IPS-15b (cell line): ENCODE measurements at regions not wholly inside any gene's neighbourhood (a gene's known extent, or its start where the extent isn't known, plus 50 kb on each side); places are given as distances from the start of the nearest gene placed in this dataset.

ENCODE experiments used
- H3K27me3 ChIP-seq: one replicate; pipeline ENCODE4 v1.6.1; 2013; ENCODE audit warnings: low read length; ENCODE audit not compliant: control insufficient read depth, insufficient read depth
- H3K36me3 ChIP-seq: one replicate; pipeline ENCODE4 v1.6.1; 2013; ENCODE audit warnings: low read length; ENCODE audit not compliant: control insufficient read depth, insufficient read depth
- H3K4me1 ChIP-seq: one replicate; pipeline ENCODE4 v1.6.1; 2013; ENCODE audit warnings: mild to moderate bottlenecking, low read length; ENCODE audit not compliant: control insufficient read depth, insufficient read depth
- H3K4me3 ChIP-seq: one replicate; pipeline ENCODE4 v1.5.1; 2013; ENCODE audit warnings: low read depth, low read length
- H3K9ac ChIP-seq: one replicate; pipeline ENCODE4 v1.6.1; 2013; ENCODE audit warnings: low read depth, mild to moderate bottlenecking, low read length
- H3K9me3 ChIP-seq: one replicate; pipeline ENCODE4 v1.6.1; 2013; ENCODE audit warnings: mild to moderate bottlenecking, low read length; ENCODE audit not compliant: control insufficient read depth, insufficient read depth

GRCh38 chr18:78857314-78858150 lies 122.1 kb upstream of the SALL3 start:
- H3K4me3 ChIP-seq: no peak overlapping the region
- H3K36me3 ChIP-seq: no peaks in the 10 kb centered on the region
- no peaks in the 10 kb centered on the region for H3K4me1 ChIP-seq
- H3K9me3 ChIP-seq: no peaks in the 10 kb centered on the region
- H3K9ac ChIP-seq: no peak overlapping the region
- H3K27me3 ChIP-seq: no peaks in the 10 kb centered on the region

GRCh38 chr18:78859686-78860085 lies 119.9 kb upstream of the SALL3 start:
- no peaks in the 10 kb centered on the region for H3K9me3 ChIP-seq
- H3K4me3 ChIP-seq: no peak overlapping the region
- no peak overlapping the region for H3K9ac ChIP-seq
- H3K36me3 ChIP-seq: no peaks in the 10 kb centered on the region
- H3K4me1 ChIP-seq: no peaks in the 10 kb centered on the region
- no peaks in the 10 kb centered on the region for H3K27me3 ChIP-seq

- Histone ChIP-seq H3K4me1 (no peaks in the 10 kb centered on the region), H3K4me3 (no peak overlapping the region), H3K36me3 (no peaks in the 10 kb centered on the region), H3K9ac (no peak overlapping the region), H3K9me3 (no peaks in the 10 kb centered on the region), H3K27me3 (no peaks in the 10 kb centered on the region)
These were observed 119.5 kb upstream of the SALL3 start for GRCh38 chr18:78860117-78860516.

- Histone ChIP-seq H3K4me1 (no peaks in the 10 kb centered on the region), H3K9me3 (no peaks in the 10 kb centered on the region), H3K9ac (no peak overlapping the region), H3K4me3 (no peak overlapping the region), H3K27me3 (no peaks in the 10 kb centered on the region), H3K36me3 (no peaks in the 10 kb centered on the region)
These were observed 118.5 kb upstream of the SALL3 start for GRCh38 chr18:78861116-78861515.

- Histone ChIP-seq H3K4me3 (no peak overlapping the region), H3K4me1 (no peaks in the 10 kb centered on the region), H3K9ac (no peak overlapping the region), H3K9me3 (no peaks in the 10 kb centered on the region), H3K27me3 (no peaks in the 10 kb centered on the region), H3K36me3 (no peaks in the 10 kb centered on the region)
These were observed 117.9 kb upstream of the SALL3 start for GRCh38 chr18:78861706-78862105.

- Histone ChIP-seq H3K36me3 (no peaks in the 10 kb centered on the region), H3K9me3 (no peaks in the 10 kb centered on the region)
These were observed 117.2 kb upstream of the SALL3 start for GRCh38 chr18:78862395-78862794.

GRCh38 chr18:78865056-78865598 lies 114.5 kb upstream of the SALL3 start:
- H3K9ac ChIP-seq: no peak overlapping the region
- no peak overlapping the region for H3K4me3 ChIP-seq
- no peaks in the 10 kb centered on the region for H3K9me3 ChIP-seq
- no peaks in the 10 kb centered on the region for H3K36me3 ChIP-seq
- no peaks in the 10 kb centered on the region for H3K27me3 ChIP-seq
- no peaks in the 10 kb centered on the region for H3K4me1 ChIP-seq

More at GRCh38 chr18:78862395-78862794, 117.2 kb upstream of the SALL3 start:
- Histone ChIP-seq H3K9ac (no peak overlapping the region), H3K4me1 (no peaks in the 10 kb centered on the region), H3K4me3 (no peak overlapping the region), H3K27me3 (no peaks in the 10 kb centered on the region)

- H3K4me1 ChIP-seq: no peaks in the 10 kb centered on the region
- H3K36me3 ChIP-seq: no peaks in the 10 kb centered on the region
- no peak overlapping the region for H3K9ac ChIP-seq
- H3K9me3 ChIP-seq: no peaks in the 10 kb centered on the region
- no peaks in the 10 kb centered on the region for H3K27me3 ChIP-seq
- no peak overlapping the region for H3K4me3 ChIP-seq
These were observed 113.8 kb upstream of the SALL3 start for GRCh38 chr18:78865771-78866310.

GRCh38 chr18:78867131-78867530 lies 112.5 kb upstream of the SALL3 start:
- H3K4me3 ChIP-seq: no peak overlapping the region
- no peaks in the 10 kb centered on the region for H3K27me3 ChIP-seq
- H3K36me3 ChIP-seq: no peaks in the 10 kb centered on the region
- H3K9me3 ChIP-seq: no peaks in the 10 kb centered on the region
- H3K9ac ChIP-seq: no peak overlapping the region
- H3K4me1 ChIP-seq: no peaks in the 10 kb centered on the region

- Histone ChIP-seq H3K27me3 (no peaks in the 10 kb centered on the region), H3K36me3 (no peaks in the 10 kb centered on the region), H3K4me1 (no peaks in the 10 kb centered on the region), H3K9ac (no peak overlapping the region), H3K4me3 (no peak overlapping the region), H3K9me3 (no peaks in the 10 kb centered on the region)
These were observed 111.0 kb upstream of the SALL3 start for GRCh38 chr18:78868330-78869316.

- H3K9me3 ChIP-seq: no peaks in the 10 kb centered on the region
- no peaks in the 10 kb centered on the region for H3K4me1 ChIP-seq
- no peak overlapping the region for H3K9ac ChIP-seq
- no peaks in the 10 kb centered on the region for H3K27me3 ChIP-seq
- H3K4me3 ChIP-seq: no peak overlapping the region
- no peaks in the 10 kb centered on the region for H3K36me3 ChIP-seq
These were observed 108.0 kb upstream of the SALL3 start for GRCh38 chr18:78871618-78872017.
